CD14-positive monocyte (primary cell): ENCODE measurements at regions not wholly inside any gene's neighbourhood (a gene's known extent, or its start where the extent isn't known, plus 50 kb on each side); places are given as distances from the start of the nearest gene placed in this dataset.

Experiments
- DNase-seq, 3 donors: peaks; one replicate each; pipeline ENCODE4 v3.0.0-alpha.2; 2011 to 2022
- H2AFZ ChIP-seq: 2 replicates; pipeline ENCODE4 v1.6.0; 2012; ENCODE audit warnings: mild to moderate bottlenecking, low read depth, low read length, inconsistent platforms; ENCODE audit not compliant: insufficient read depth, poor library complexity, severe bottlenecking
- H3K27ac ChIP-seq, 2 donors: 1 replicate in 1 of 2; 2 replicates in 1 of 2; pipeline ENCODE4 v1.5.1; 2012 to 2013; ENCODE audit warnings: low read length in 2 of 2, control low read depth in 1 of 2, inconsistent platforms in 1 of 2, low read depth in 1 of 2, mild to moderate bottlenecking in 1 of 2
- H3K27me3 ChIP-seq, 2 donors: one replicate each; pipeline versions ENCODE4 v1.6.0 to v1.6.1; 2011 to 2013; ENCODE audit warnings: low read length in 2 of 2; ENCODE audit not compliant: control insufficient read depth in 2 of 2, insufficient read depth in 2 of 2
- H3K36me3 ChIP-seq, 2 donors: replicated peaks in 1 of 2; 1 replicate in 1 of 2; 2 replicates in 1 of 2; pipeline versions ENCODE4 v1.5.1 to v1.6.1; 2012 to 2013; ENCODE audit warnings: low read length in 2 of 2, control low read depth in 1 of 2, inconsistent platforms in 1 of 2, mild to moderate bottlenecking in 1 of 2; ENCODE audit not compliant: insufficient read depth in 2 of 2, control insufficient read depth in 1 of 2
- H3K4me1 ChIP-seq, 2 donors: 1 replicate in 1 of 2; 2 replicates in 1 of 2; pipeline versions ENCODE4 v1.5.1 to v1.6.1; 2012 to 2013; ENCODE audit warnings: low read length in 2 of 2, control low read depth in 1 of 2, inconsistent platforms in 1 of 2, mild to moderate bottlenecking in 1 of 2, moderate library complexity in 1 of 2; ENCODE audit not compliant: insufficient read depth in 2 of 2, control insufficient read depth in 1 of 2
- H3K4me2 ChIP-seq: replicated peaks from 2 replicates; pipeline ENCODE3; 2012; ENCODE audit warnings: low read length, moderate library complexity, mild to moderate bottlenecking; ENCODE audit not compliant: poor library complexity, severe bottlenecking; ENCODE audit errors: extremely low read depth
- H3K4me3 ChIP-seq, 3 experiments: fragments of 200-600 bp in 1 of 3; sonication (generic) in 1 of 3; replicated peaks in 1 of 3; 1 replicate in 2 of 3; 2 replicates in 1 of 3; pipeline ENCODE4 v1.5.1; 2011 to 2013; ENCODE audit warnings: low read length in 3 of 3, mild to moderate bottlenecking in 3 of 3, control low read depth in 2 of 3, low read depth in 2 of 3, inconsistent platforms in 1 of 3, moderate library complexity in 1 of 3
- H3K79me2 ChIP-seq: 2 replicates; pipeline ENCODE4 v1.6.0; 2012; ENCODE audit warnings: mild to moderate bottlenecking, control low read depth, inconsistent platforms, low read length, moderate library complexity; ENCODE audit not compliant: insufficient read depth
- H3K9ac ChIP-seq: 2 replicates; pipeline ENCODE4 v1.6.0; 2017; ENCODE audit warnings: low read length, mild to moderate bottlenecking; ENCODE audit not compliant: insufficient read depth, poor library complexity, severe bottlenecking
- H3K9me3 ChIP-seq, 2 donors: replicated peaks in 1 of 2; 1 replicate in 1 of 2; 2 replicates in 1 of 2; pipeline versions ENCODE4 v1.5.1 to v1.6.1; 2012 to 2013; ENCODE audit warnings: low read length in 2 of 2, control low read depth in 1 of 2; ENCODE audit not compliant: control insufficient read depth in 1 of 2, insufficient read depth in 1 of 2
- H4K20me1 ChIP-seq: 2 replicates; pipeline ENCODE4 v1.6.0; 2012; ENCODE audit warnings: mild to moderate bottlenecking, low read length, control low read depth, moderate library complexity; ENCODE audit not compliant: insufficient read depth
- H3K27ac Mint-ChIP-seq, 7 donors: one replicate each; pipeline ENCODE4 v1.8.0; 2020; ENCODE audit warnings: mild to moderate bottlenecking in 7 of 7, mixed read lengths in 7 of 7, moderate library complexity in 6 of 7, inconsistent platforms in 2 of 7
- H3K27me3 Mint-ChIP-seq, 3 donors: one replicate each; pipeline ENCODE4 v1.8.0; 2021 to 2022; ENCODE audit warnings: low read depth in 3 of 3, mild to moderate bottlenecking in 3 of 3, mixed read lengths in 3 of 3, moderate library complexity in 3 of 3, inconsistent platforms in 1 of 3
- H3K36me3 Mint-ChIP-seq, 2 donors: one replicate each; pipeline ENCODE4 v1.8.0; 2020; ENCODE audit warnings: mixed read lengths in 2 of 2, inconsistent platforms in 1 of 2, mild to moderate bottlenecking in 1 of 2
- H3K4me1 Mint-ChIP-seq: one replicate; pipeline ENCODE4 v1.8.0; 2020; ENCODE audit warnings: mild to moderate bottlenecking, mixed read lengths
- H3K4me3 Mint-ChIP-seq, 2 donors: one replicate each; pipeline ENCODE4 v1.8.0; 2020; ENCODE audit warnings: mild to moderate bottlenecking in 2 of 2, mixed read lengths in 2 of 2, moderate library complexity in 1 of 2
- H3K9me3 Mint-ChIP-seq, 7 donors: one replicate each; pipeline ENCODE4 v1.8.0; 2020 to 2022; ENCODE audit warnings: mixed read lengths in 7 of 7, mild to moderate bottlenecking in 6 of 7, moderate library complexity in 6 of 7, inconsistent platforms in 2 of 7
- WGBS: methylation state at CpG from one replicate; pipeline ENCODE4 v1.1.5; 2013; ENCODE audit warnings: missing lambda C conversion rate; ENCODE audit not compliant: insufficient coverage; 5-methylcytosine and 5-hydroxymethylcytosine counted together
- intact Hi-C, 2 donors: fragments of 100-400 bp; cut with micrococcal nuclease; formaldehyde crosslinking; loops; one replicate each; pipeline versions ENCODE4 v1.15.0 to v1.15.1; 2023
- TF ChIP-seq, protein P1 (sequence below): fragments of 200-600 bp; IDR thresholded peaks from one replicate; pipeline ENCODE4 v1.8.0; 2022; ENCODE audit warnings: antibody characterized with exemption, mild to moderate bottlenecking

- 86% methylated on average over 2 of the region's 3 CpGs for WGBS
- Histone ChIP-seq H3K9me3 (no peaks in the 10 kb centered on the region), H3K9ac (no peak overlapping the region), H2AFZ (no peak overlapping the region), H3K4me2 (no peak overlapping the region), H3K4me1 (no peaks in the 10 kb centered on the region), H3K79me2 (no peaks in the 10 kb centered on the region), H3K27me3 (no peaks in the 10 kb centered on the region), H3K4me3 (no peak overlapping the region), H4K20me1 (no peaks in the 10 kb centered on the region), H3K36me3 (no peaks in the 10 kb centered on the region), H3K27ac (no peak overlapping the region)
- intact Hi-C loops: no loop called here
- TF ChIP-seq, protein P1, sequence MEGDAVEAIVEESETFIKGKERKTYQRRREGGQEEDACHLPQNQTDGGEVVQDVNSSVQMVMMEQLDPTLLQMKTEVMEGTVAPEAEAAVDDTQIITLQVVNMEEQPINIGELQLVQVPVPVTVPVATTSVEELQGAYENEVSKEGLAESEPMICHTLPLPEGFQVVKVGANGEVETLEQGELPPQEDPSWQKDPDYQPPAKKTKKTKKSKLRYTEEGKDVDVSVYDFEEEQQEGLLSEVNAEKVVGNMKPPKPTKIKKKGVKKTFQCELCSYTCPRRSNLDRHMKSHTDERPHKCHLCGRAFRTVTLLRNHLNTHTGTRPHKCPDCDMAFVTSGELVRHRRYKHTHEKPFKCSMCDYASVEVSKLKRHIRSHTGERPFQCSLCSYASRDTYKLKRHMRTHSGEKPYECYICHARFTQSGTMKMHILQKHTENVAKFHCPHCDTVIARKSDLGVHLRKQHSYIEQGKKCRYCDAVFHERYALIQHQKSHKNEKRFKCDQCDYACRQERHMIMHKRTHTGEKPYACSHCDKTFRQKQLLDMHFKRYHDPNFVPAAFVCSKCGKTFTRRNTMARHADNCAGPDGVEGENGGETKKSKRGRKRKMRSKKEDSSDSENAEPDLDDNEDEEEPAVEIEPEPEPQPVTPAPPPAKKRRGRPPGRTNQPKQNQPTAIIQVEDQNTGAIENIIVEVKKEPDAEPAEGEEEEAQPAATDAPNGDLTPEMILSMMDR: no peak
- no peak overlapping the region for H3K4me3 Mint-ChIP-seq
- H3K9me3 Mint-ChIP-seq: peaks cover 0 to 3% (median under 1%) of the 10 kb centered on the region in 7 donors
- H3K27me3 Mint-ChIP-seq: no peaks in the 10 kb centered on the region
- no peak for DNase-seq
- H3K4me1 Mint-ChIP-seq: no peaks in the 10 kb centered on the region
- H3K36me3 Mint-ChIP-seq: no peaks in the 10 kb centered on the region
- H3K27ac Mint-ChIP-seq: no peak overlapping the region
Measured at GRCh38 chrX:143935601-143936000, 51.7 kb downstream of the UBE2NL start.

DNA sequence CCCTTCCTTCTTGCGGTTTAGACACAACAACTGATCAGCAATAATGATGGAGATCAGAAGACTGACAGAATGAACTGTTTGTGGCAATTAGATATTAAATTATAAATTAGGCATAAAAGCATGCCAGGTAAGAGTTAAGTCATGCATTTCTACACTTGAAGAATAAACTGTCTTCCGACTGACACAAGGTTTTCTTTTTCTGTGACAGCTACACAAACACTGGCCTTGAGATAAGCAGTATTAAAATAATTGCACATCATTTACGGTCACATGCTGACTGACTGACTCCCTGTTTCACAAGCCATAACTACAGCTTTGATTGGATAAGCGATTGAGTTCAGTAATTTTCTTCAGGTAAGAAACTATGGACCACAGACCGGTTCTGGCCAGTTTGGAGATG lies 56.2 kb downstream of the UBE2NL start:
- Histone ChIP-seq H3K9me3 (peaks cover 0 to under 1% of the 10 kb centered on the region in 2 donors), H3K4me2 (no peak overlapping the region), H3K9ac (no peak overlapping the region), H2AFZ (no peak overlapping the region), H3K79me2 (no peaks in the 10 kb centered on the region), H4K20me1 (no peaks in the 10 kb centered on the region), H3K27ac (no peak overlapping the region), H3K4me1 (no peaks in the 10 kb centered on the region), H3K36me3 (no peaks in the 10 kb centered on the region), H3K27me3 (no peaks in the 10 kb centered on the region), H3K4me3 (no peak overlapping the region)
- TF ChIP-seq, protein P1: no peak
- DNase-seq: no peak
- Mint-ChIP-seq H3K4me3 (no peak overlapping the region), H3K4me1 (no peaks in the 10 kb centered on the region), H3K27ac (no peak overlapping the region), H3K36me3 (no peaks in the 10 kb centered on the region), H3K9me3 (peaks cover 0 to 3% (median 0%) of the 10 kb centered on the region in 7 donors), H3K27me3 (no peaks in the 10 kb centered on the region)
- WGBS: 100% methylated on average over 1 of the region's 5 CpGs
- intact Hi-C loops: no loop called here
